HEK293T (cell line): ENCODE measurements at regions not wholly inside any gene's neighbourhood (a gene's known extent, or its start where the extent isn't known, plus 50 kb on each side); places are given as distances from the start of the nearest gene placed in this dataset.

ENCODE experiments used
- CTCF ChIA-PET: fragments of 350-600 bp; formaldehyde crosslinking; extraction: SDS; loops from one replicate; lab custom pipeline; 2021; ENCODE audit warnings: antibody characterized with exemption, inconsistent platforms; lab: Yijun Ruan, JAX
- POLR2A ChIA-PET: fragments of 350-600 bp; formaldehyde crosslinking; extraction: SDS; loops from one replicate; lab custom pipeline; 2020; ENCODE audit warnings: antibody characterized with exemption, inconsistent platforms; lab: Yijun Ruan, JAX
- DNase-seq: peaks from one replicate; pipeline ENCODE4 v3.0.0; 2012; ENCODE audit warnings: mixed read lengths; ENCODE audit errors: extremely low spot score
- ARNT ChIP-seq: fragments of 450-650 bp; IDR thresholded peaks from 2 replicates; pipeline ENCODE4 v1.6.1; 2017; ENCODE audit warnings: mild to moderate bottlenecking
- BHLHE40 ChIP-seq: fragments of 450-650 bp; IDR thresholded peaks from 2 replicates; pipeline ENCODE4 v1.6.1; 2016; ENCODE audit warnings: mild to moderate bottlenecking, moderate library complexity, borderline replicate concordance
- CTBP1 ChIP-seq: fragments of 450-650 bp; IDR thresholded peaks from 2 replicates; pipeline ENCODE4 v1.6.1; 2016; ENCODE audit warnings: borderline replicate concordance
- ELF4 ChIP-seq: fragments of 450-650 bp; IDR thresholded peaks from 2 replicates; pipeline ENCODE4 v1.6.1; 2017; ENCODE audit warnings: antibody characterized with exemption
- FOXA1 ChIP-seq: fragments of 450-650 bp; IDR thresholded peaks from 2 replicates; pipeline ENCODE4 v1.6.1; 2016; ENCODE audit warnings: mild to moderate bottlenecking
- FOXK2 ChIP-seq: fragments of 450-650 bp; IDR thresholded peaks from 2 replicates; pipeline ENCODE4 v1.6.1; 2016; ENCODE audit warnings: mild to moderate bottlenecking
- FOXM1 ChIP-seq: fragments of 450-650 bp; IDR thresholded peaks from 2 replicates; pipeline ENCODE4 v1.6.1; 2017; ENCODE audit warnings: mild to moderate bottlenecking, borderline replicate concordance
- HDGF ChIP-seq: fragments of 450-650 bp; IDR thresholded peaks from 2 replicates; pipeline ENCODE4 v1.6.1; 2017; ENCODE audit warnings: antibody characterized with exemption, borderline replicate concordance
- L3MBTL2 ChIP-seq: fragments of 450-650 bp; conservative IDR thresholded peaks from 2 replicates; pipeline ENCODE4 v1.6.1; 2016; ENCODE audit warnings: mild to moderate bottlenecking
- LEF1 ChIP-seq: fragments of 450-650 bp; IDR thresholded peaks from 2 replicates; pipeline ENCODE4 v1.6.1; 2017; ENCODE audit warnings: mild to moderate bottlenecking, borderline replicate concordance
- NFRKB ChIP-seq: fragments of 450-650 bp; IDR thresholded peaks from 2 replicates; pipeline ENCODE4 v1.6.1; 2016; ENCODE audit warnings: mild to moderate bottlenecking, moderate library complexity
- SP1 ChIP-seq: fragments of 450-650 bp; IDR thresholded peaks from 2 replicates; pipeline ENCODE4 v1.6.1; 2017
- SUZ12 ChIP-seq: fragments of 450-650 bp; IDR thresholded peaks from 2 replicates; pipeline ENCODE4 v1.6.1; 2016; ENCODE audit warnings: mild to moderate bottlenecking
- TARDBP ChIP-seq: fragments of 450-650 bp; IDR thresholded peaks from 2 replicates; pipeline ENCODE4 v1.6.1; 2016
- ZNF384 ChIP-seq: fragments of 450-650 bp; IDR thresholded peaks from 2 replicates; pipeline ENCODE4 v1.6.1; 2016
- TF ChIP-seq, protein P1 (sequence below): fragments of 450-650 bp; IDR thresholded peaks from 2 replicates; pipeline ENCODE4 v1.6.1; 2016

GRCh38 chr13:106961216-106961615 is 393.3 kb upstream of the ARGLU1 start:
- ChIA-PET CTCF (no interaction called here), POLR2A (no interaction called here)
- TF ChIP-seq ELF4 = no peak
- no peak for TF ChIP-seq BHLHE40
- no peak for TF ChIP-seq SUZ12
- no peak for TF ChIP-seq FOXK2
- TF ChIP-seq, protein P1, sequence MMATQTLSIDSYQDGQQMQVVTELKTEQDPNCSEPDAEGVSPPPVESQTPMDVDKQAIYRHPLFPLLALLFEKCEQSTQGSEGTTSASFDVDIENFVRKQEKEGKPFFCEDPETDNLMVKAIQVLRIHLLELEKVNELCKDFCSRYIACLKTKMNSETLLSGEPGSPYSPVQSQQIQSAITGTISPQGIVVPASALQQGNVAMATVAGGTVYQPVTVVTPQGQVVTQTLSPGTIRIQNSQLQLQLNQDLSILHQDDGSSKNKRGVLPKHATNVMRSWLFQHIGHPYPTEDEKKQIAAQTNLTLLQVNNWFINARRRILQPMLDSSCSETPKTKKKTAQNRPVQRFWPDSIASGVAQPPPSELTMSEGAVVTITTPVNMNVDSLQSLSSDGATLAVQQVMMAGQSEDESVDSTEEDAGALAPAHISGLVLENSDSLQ = no peak
- no peak for TF ChIP-seq NFRKB
- TF ChIP-seq LEF1 = no peak
- no peak for DNase-seq

- DNase-seq = no peak
- POLR2A ChIA-PET = no interaction called here
- CTCF ChIA-PET = no interaction called here
- no peak for TF ChIP-seq FOXM1
Measured at GRCh38 chr13:106958621-106959048, 390.7 kb upstream of the ARGLU1 start.

DNA sequence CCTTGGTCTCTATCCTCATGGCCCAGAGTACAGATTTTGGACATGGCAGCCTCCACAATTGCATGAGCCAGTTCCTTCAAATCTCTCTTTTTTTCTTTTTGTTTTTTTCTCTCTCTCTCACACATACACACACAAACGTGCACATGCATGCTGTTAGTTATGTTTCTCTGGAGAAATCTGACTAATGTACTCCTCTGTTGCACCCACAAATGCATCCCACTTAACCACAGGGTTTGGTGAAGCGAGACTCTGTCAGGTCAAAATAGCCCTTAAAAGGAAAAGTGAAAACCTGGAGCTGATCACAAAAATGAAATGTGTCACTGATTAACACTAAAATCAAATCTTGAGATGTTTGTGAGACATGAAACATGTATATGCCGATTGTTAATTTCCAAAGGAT is 374.6 kb upstream of the ARGLU1 start:
- DNase-seq = no peak
- CTCF ChIA-PET = interaction anchor here (0.6 kb wide), 1 partner anchor 366 kb away, joined by 4 read pairs; no protein-coding TSS in a partner anchor
- POLR2A ChIA-PET = no interaction called here
- TF ChIP-seq FOXM1 = no peak
- TF ChIP-seq, protein P1 = no peak

DNA sequence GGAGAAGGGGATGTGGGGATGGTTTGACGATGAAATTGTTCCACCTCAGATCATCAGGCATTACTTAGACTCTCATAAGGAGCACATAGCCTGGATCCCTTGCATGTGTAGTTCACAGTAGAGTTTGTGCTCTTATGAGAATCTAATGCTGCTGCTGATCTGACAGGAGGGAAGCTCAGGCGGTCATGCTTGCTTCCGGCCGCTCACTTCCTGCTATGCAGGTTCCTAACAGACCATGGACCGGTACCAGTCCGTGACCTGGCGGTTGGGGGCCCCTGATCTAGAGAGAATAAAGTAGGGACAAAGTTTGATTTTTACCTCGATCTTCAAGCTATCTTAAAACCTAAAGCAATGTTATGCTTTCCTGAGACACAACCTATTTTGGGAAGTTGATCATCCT is 373.8 kb upstream of the ARGLU1 start:
- no peak for DNase-seq
- TF ChIP-seq, protein P1 = no peak
- TF ChIP-seq CTBP1 (no peak), SP1 (no peak), L3MBTL2 (no peak), ZNF384 (no peak), FOXA1 (no peak), ARNT (no peak), BHLHE40 (no peak), LEF1 (no peak), TARDBP (no peak)
- POLR2A ChIA-PET = no interaction called here
- CTCF ChIA-PET = interaction anchor here (0.6 kb wide), 1 partner anchor 1224 kb away, joined by 3 read pairs; no protein-coding TSS in a partner anchor

DNA sequence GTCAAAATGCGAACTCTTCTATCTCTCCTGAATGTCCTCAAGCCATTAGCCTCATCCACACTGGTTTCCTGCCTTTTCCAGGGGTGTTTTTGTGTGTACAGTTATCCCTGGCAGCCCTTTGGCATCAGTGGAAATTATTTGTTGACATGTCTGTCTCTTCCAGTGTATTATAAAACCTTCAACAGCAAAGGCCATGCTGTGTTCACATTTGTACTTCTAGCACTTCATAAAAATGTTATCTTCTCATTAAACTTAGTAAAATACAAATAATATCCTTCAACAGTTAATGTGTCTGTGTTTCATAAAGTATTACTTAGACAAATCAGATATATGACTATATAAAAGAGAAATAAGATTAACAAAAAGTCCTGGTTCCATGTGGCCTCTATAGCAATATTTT is 359.5 kb upstream of the ARGLU1 start:
- TF ChIP-seq SUZ12 (no peak), NFRKB (no peak), SP1 (no peak), TARDBP (no peak), ELF4 (no peak), HDGF (no peak), ZNF384 (no peak), BHLHE40 (no peak), CTBP1 (no peak), FOXA1 (no peak), FOXM1 (no peak), L3MBTL2 (no peak), LEF1 (no peak), FOXK2 (no peak)
- TF ChIP-seq, protein P1 = no peak
- POLR2A ChIA-PET = no interaction called here
- DNase-seq = no peak
- CTCF ChIA-PET = no interaction called here

GRCh38 chr13:106922384-106922783 is 354.4 kb upstream of the ARGLU1 start:
- CTCF ChIA-PET = no interaction called here
- TF ChIP-seq ARNT (no peak), ZNF384 (no peak), TARDBP (no peak), SP1 (no peak), FOXM1 (no peak), FOXK2 (no peak), HDGF (no peak), ELF4 (no peak), SUZ12 (no peak), L3MBTL2 (no peak), CTBP1 (no peak), LEF1 (no peak), FOXA1 (no peak), BHLHE40 (no peak), NFRKB (no peak)
- TF ChIP-seq, protein P1 = no peak
- DNase-seq = no peak
- POLR2A ChIA-PET = no interaction called here
